ENCODE measurements at regions not wholly inside any gene's neighbourhood (a gene's known extent, or its start where the extent isn't known, plus 50 kb on each side); places are given as distances from the start of the nearest gene placed in this dataset.

DNA sequence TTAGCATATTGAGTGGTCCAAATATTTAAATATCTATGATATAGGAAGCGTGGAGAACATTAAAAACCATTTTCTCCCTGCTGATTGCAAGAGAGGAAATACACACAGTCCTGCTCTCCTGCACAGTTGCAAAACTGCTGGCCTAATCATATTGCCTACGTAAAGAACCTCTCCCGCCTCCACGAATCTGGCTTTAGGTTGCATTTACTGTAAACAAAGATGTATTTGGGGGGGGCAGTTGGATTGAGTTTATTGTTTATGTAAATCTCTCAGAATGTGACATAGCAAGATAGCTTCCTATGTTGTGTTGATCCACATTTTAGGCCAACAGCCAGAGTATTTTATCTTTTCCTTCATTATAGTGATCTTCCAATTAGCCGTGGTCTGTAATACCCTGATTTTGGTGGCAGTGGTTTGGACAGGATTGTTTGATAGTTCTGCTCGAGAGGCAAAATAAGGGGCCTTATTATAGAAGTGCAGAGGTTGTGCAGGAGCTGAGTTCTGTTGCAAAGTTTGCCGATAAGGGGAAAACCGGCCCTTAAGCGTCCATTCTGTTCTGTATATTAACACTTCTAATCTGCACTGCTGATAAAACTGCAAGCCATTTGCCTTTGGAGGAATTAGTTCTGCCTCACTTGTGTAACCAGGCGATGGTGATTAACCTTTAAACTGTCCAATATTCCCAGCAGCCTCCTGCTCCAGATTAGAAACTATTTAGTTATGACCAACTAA, 101.6 kb upstream of the SIX3 start:
- Histone ChIP-seq H3K4me1 (no peaks in the 10 kb centered on the region), H3K4me3 (no peak overlapping the region), H3K27me3 (no peaks in the 10 kb centered on the region), H3K36me3 (no peaks in the 10 kb centered on the region), H3K9ac (no peak overlapping the region), H3K27ac (no peak overlapping the region), H3K9me3 (no peaks in the 10 kb centered on the region), H3K4me2 (no peak overlapping the region), H4K20me1 (no peaks in the 10 kb centered on the region)
- TF ChIP-seq Cebpa-rat (IDR thresholded peaks at IDR 0.05), result no peak

DNA sequence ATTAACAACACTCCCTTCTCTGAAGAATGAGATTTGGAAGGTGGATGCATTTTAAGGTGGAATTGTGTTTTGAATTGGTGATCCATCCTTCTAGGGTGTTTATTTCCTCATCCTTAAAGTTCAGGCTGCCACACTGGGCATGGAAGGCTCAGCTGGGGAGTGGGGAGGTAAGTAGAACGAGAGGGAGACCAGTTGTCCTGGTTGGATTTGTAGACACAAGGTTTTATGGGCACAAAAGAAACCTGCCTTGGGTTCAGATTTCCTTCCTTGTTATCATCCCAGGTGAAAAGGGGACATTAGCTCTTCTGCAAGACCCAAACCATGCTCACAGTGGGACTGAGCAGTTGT, 101.0 kb upstream of the SIX3 start:
- Histone ChIP-seq H3K36me3 (no peaks in the 10 kb centered on the region), H3K4me2 (no peak overlapping the region)

DNA sequence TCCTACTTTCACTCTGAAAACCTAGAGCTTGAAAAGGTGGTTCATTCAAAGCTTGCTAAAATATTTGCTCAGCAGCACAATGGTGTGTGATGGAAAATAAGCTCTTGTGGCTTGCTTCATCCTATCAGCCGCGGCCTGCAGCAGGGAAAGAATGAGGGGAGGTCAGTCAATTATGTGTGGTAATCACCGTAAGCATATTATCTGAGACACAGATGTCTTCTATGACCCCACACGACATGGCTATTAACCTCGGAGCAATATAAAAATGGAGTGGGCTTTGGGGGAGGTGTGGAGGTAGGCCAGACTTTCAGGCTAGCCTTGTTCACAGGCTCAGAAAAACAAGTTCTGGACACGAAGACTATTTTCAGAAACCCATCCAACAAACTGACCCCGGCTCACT, 98.4 kb upstream of the SIX3 start:
- Histone ChIP-seq H3K27ac (no peak overlapping the region), H3K4me1 (no peaks in the 10 kb centered on the region), H3K9me3 (no peaks in the 10 kb centered on the region), H3K9ac (no peak overlapping the region), H3K4me2 (no peak overlapping the region), H3K27me3 (no peaks in the 10 kb centered on the region), H3K36me3 (no peaks in the 10 kb centered on the region), H4K20me1 (no peaks in the 10 kb centered on the region), H3K4me3 (no peak overlapping the region)
- no peak for TF ChIP-seq Cebpa-rat (IDR thresholded peaks at IDR 0.05)

More for the DNA sequence above, 101.0 kb upstream of the SIX3 start:
- Histone ChIP-seq H3K9ac (no peak overlapping the region), H3K27me3 (no peaks in the 10 kb centered on the region), H3K9me3 (no peaks in the 10 kb centered on the region), H3K4me1 (no peaks in the 10 kb centered on the region), H3K4me3 (no peak overlapping the region), H4K20me1 (no peaks in the 10 kb centered on the region), H3K27ac (no peak overlapping the region)
- TF ChIP-seq Cebpa-rat (IDR thresholded peaks at IDR 0.05), result no peak

DNA sequence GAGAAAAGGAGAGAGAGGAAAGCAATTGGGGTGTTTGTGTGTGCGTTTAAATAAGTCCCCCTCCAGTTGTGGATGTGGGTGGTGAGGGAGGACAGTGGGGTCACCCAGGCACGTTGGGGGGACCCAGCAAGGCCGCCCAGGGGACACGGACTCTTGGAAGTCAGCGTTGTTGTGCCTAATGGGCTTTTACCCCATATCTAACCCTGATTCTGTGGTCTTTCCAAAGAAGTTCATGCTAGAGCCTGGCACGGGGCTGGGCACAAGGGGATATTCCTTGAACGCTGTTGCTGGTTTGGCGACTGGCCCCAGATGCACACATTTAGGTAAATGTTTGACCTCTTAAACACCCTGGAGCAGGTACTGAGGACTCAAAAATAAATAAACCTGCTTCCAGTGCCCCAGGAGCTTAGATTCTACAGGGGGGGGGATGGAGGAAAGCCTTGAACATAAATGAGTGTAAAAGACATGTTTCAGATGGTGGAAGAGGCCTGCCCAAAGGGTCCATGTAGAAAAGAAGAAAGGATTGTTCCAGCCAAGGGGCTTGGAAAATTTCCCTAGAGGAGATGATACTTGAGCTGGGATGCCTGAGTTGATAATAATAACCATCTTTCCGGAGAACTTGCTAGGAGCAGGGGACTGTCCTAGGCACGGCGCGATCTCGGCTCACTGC, 97.7 kb upstream of the SIX3 start:
- H3K9ac ChIP-seq, result no peak overlapping the region
- H3K27ac ChIP-seq, result no peak overlapping the region
- no peaks in the 10 kb centered on the region for H3K36me3 ChIP-seq
- TF ChIP-seq Cebpa-rat (IDR thresholded peaks at IDR 0.05), result no peak
- no peaks in the 10 kb centered on the region for H3K4me1 ChIP-seq
- H3K9me3 ChIP-seq, result no peaks in the 10 kb centered on the region
- H4K20me1 ChIP-seq, result no peaks in the 10 kb centered on the region
- no peak overlapping the region for H3K4me2 ChIP-seq
- no peak overlapping the region for H3K4me3 ChIP-seq
- no peaks in the 10 kb centered on the region for H3K27me3 ChIP-seq

DNA sequence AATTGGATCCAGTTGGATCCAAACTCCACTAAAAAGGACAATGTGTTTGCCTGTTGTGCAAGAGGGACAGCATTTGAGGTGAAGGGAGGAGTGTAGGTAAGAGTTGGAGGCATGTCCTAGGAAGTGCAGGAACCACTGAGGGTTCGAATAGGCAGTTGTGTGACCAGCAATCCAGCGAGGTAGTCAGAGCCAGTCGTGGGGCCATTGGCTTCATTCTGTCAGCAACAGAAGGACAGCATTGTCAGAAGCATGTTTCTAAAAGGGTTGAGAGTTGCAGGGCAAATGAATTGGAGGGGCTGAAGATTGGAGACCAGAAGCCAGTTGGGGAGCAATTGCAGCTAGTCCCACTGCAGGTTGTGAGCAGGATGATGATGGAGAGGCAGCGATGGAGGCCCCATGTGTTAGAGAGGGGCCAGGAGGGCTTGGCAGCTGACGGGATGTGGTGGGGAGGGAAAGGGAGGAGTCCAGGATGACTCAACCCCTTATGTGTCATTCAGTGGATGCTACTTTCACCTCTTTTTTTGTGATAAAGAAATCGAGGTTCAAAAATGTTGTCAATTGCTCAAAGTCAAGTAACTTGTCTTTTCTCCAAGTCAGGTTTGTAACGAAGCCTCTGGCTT, 96.7 kb upstream of the SIX3 start:
- Histone ChIP-seq H3K27me3 (no peaks in the 10 kb centered on the region), H3K4me1 (no peaks in the 10 kb centered on the region), H3K4me3 (no peak overlapping the region), H3K9ac (no peak overlapping the region), H3K9me3 (no peaks in the 10 kb centered on the region), H3K36me3 (no peaks in the 10 kb centered on the region), H3K27ac (no peak overlapping the region), H4K20me1 (no peaks in the 10 kb centered on the region), H3K4me2 (no peak overlapping the region)
- no peak for TF ChIP-seq Cebpa-rat (IDR thresholded peaks at IDR 0.05)

DNA sequence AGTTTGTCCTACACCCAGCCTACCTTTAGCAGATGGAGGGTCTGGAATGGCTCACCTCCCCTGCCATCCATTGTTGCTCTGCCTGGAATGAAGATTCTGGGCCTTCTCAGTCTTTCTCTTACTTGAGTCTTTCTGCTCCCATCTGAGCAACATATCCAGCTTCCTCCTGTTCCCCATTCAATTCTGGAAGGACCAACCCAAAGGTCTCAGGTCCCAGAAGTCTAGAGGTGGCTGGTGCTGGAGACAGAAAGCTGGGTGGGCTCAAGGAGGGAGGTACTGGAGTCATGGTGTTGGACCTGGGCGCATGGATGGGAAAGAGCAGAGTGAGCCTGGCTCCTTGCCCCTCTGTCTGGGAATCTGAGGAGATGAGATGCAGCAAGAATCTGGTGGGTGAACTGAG, 93.5 kb upstream of the SIX3 start:
- no peak for TF ChIP-seq Cebpa-rat (IDR thresholded peaks at IDR 0.05)
- no peaks in the 10 kb centered on the region for H3K9me3 ChIP-seq
- H3K27me3 ChIP-seq, result no peaks in the 10 kb centered on the region
- H3K27ac ChIP-seq, result no peak overlapping the region
- H3K4me2 ChIP-seq, result no peak overlapping the region
- no peaks in the 10 kb centered on the region for H3K4me1 ChIP-seq
- no peak overlapping the region for H3K4me3 ChIP-seq
- H4K20me1 ChIP-seq, result no peaks in the 10 kb centered on the region
- no peak overlapping the region for H3K9ac ChIP-seq
- no peaks in the 10 kb centered on the region for H3K36me3 ChIP-seq

DNA sequence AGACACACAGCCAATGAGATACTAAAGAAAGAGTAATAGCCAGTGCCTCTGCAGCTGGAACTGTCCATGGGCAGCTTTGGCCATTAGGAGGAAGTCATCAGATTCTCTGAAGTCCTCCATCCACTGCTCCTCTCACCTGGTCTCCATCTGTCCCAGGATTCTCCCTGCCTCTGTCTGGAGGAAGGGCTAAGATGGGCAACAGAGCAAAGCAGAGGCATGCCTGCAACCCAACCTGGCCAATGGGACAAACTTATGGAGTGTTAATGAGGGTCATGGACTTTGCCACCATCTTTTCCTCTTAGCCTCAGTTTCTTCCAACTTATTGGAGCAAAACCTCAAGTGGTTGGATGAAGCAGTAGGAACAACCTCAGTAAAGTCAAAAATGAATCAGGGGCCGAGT, 91.5 kb upstream of the SIX3 start:
- Histone ChIP-seq H4K20me1 (no peaks in the 10 kb centered on the region), H3K4me1 (no peaks in the 10 kb centered on the region), H3K36me3 (no peaks in the 10 kb centered on the region), H3K27ac (no peak overlapping the region), H3K9ac (no peak overlapping the region), H3K4me3 (no peak overlapping the region), H3K27me3 (no peaks in the 10 kb centered on the region), H3K4me2 (no peak overlapping the region), H3K9me3 (no peaks in the 10 kb centered on the region)
- no peak for TF ChIP-seq Cebpa-rat (IDR thresholded peaks at IDR 0.05)

DNA sequence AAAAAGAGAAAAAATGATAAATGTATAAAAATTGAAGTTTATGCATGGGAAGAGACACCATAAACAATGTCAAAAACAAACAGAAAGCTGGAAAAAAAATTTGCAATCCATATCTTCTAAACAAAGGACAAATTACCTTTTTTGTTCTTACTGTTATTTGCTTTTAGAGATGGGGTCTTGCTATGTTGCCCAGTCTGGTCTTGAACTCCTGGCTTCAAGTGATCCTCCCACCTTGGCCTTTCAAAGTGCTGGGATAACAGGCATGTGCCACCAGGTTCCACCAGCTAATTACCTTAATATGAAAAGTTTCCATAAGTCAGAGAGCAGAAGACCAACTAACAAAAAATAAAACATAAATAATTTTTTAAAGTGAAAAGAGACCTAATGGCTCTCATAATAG, 90.0 kb upstream of the SIX3 start:
- no peaks in the 10 kb centered on the region for H4K20me1 ChIP-seq
- H3K9me3 ChIP-seq, result no peaks in the 10 kb centered on the region
- TF ChIP-seq Cebpa-rat (IDR thresholded peaks at IDR 0.05), result no peak
- no peak overlapping the region for H3K4me3 ChIP-seq
- H3K9ac ChIP-seq, result no peak overlapping the region
- no peak overlapping the region for H3K4me2 ChIP-seq
- no peaks in the 10 kb centered on the region for H3K4me1 ChIP-seq
- H3K27ac ChIP-seq, result no peak overlapping the region
- no peaks in the 10 kb centered on the region for H3K36me3 ChIP-seq
- H3K27me3 ChIP-seq, result no peaks in the 10 kb centered on the region

DNA sequence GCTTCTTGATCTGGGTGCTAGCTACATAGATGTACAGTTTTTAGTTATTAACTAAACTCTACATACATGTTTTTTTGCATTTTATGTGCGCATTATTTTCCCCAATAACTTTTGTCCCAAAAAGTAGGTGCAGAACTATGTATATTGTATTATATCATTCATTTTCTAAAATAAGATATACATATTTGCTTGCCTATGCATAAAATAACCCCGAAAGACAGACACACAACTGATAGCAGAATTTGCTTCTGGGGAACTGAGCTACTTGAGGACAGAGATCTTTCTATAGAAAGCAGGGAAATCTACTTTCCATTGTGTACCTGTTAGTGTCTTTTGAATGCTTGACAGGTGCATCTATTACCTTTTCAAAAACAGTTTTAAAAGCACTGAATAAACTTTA, 88.9 kb upstream of the SIX3 start:
- H3K9me3 ChIP-seq, result no peaks in the 10 kb centered on the region
- H3K4me3 ChIP-seq, result no peak overlapping the region
- H3K9ac ChIP-seq, result no peak overlapping the region

DNA sequence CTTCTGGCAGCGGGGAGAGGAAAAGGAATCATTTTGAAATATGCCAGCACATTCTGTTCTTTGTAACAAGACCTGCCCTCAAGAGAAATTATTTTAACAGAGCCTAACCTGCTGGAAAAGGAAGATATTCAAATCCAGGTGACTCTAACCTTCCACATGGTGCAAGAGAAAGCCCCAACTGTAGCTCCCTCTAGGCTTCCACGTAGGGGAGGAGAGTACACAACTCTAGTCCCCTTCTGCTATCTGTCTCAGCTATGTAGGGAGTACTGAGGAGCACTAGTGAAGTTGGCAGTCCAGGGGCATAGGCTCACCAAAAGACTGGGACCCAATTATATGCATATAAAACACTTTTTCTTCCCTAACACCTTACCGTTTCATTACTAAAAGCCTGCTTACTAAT, 82.2 kb upstream of the SIX3 start:
- no peak for TF ChIP-seq Cebpa-rat (IDR thresholded peaks at IDR 0.05)
- Histone ChIP-seq H3K9ac (no peak overlapping the region), H3K36me3 (no peaks in the 10 kb centered on the region), H3K4me2 (no peak overlapping the region), H3K27ac (no peak overlapping the region), H4K20me1 (no peaks in the 10 kb centered on the region), H3K4me3 (no peak overlapping the region), H3K9me3 (no peaks in the 10 kb centered on the region), H3K27me3 (no peaks in the 10 kb centered on the region), H3K4me1 (no peaks in the 10 kb centered on the region)

More for the DNA sequence above, 88.9 kb upstream of the SIX3 start:
- Histone ChIP-seq H3K36me3 (no peaks in the 10 kb centered on the region), H3K27ac (no peak overlapping the region), H3K4me2 (no peak overlapping the region), H4K20me1 (no peaks in the 10 kb centered on the region), H3K4me1 (no peaks in the 10 kb centered on the region), H3K27me3 (no peaks in the 10 kb centered on the region)
- no peak for TF ChIP-seq Cebpa-rat (IDR thresholded peaks at IDR 0.05)
